H1 (cell line): ENCODE measurements at regions not wholly inside any gene's neighbourhood (a gene's known extent, or its start where the extent isn't known, plus 50 kb on each side); places are given as distances from the start of the nearest gene placed in this dataset.

Experiments used
- BACH1 ChIP-seq: IDR thresholded peaks from 2 replicates; pipeline ENCODE4 v1.6.1; 2012; ENCODE audit warnings: low read length, improper control_type of control experiment
- JUND ChIP-seq: IDR thresholded peaks from 2 replicates; pipeline ENCODE4 v1.6.1; 2011; ENCODE audit warnings: mild to moderate bottlenecking, improper control_type of control experiment, low read length

GRCh38 chr3:102135316-102135715 is 286.0 kb downstream of the NFKBIZ start (continued):
- TF ChIP-seq JUND (no peak), BACH1 (no peak)
- TF ChIP-seq, all 59 proteins: peak for 0
